Neuronal stem cell (in vitro differentiated cells): ENCODE measurements at regions not wholly inside any gene's neighbourhood (a gene's known extent, or its start where the extent isn't known, plus 50 kb on each side); places are given as distances from the start of the nearest gene placed in this dataset.
A peak's percentile ranks its signal among the peaks of the same experiment; 100 is the strongest.

Source experiments
- DNase-seq: peaks from one replicate; pipeline ENCODE4 v3.0.0-alpha.2; 2013; ENCODE audit warnings: low spot score
- H2AFZ ChIP-seq: one replicate; pipeline ENCODE4 v1.6.1; 2013; ENCODE audit warnings: mild to moderate bottlenecking, low read length, inconsistent platforms
- H2AK5ac ChIP-seq: 2 replicates; pipeline ENCODE4 v1.6.1; 2013; ENCODE audit warnings: low read depth, mild to moderate bottlenecking, inconsistent platforms, low read length, moderate library complexity, mixed read lengths
- H2BK120ac ChIP-seq: 2 replicates; pipeline ENCODE4 v1.6.1; 2013; ENCODE audit warnings: low read depth, mild to moderate bottlenecking, inconsistent platforms, low read length, moderate library complexity, mixed read lengths
- H2BK12ac ChIP-seq: one replicate; pipeline ENCODE4 v1.6.1; 2013; ENCODE audit warnings: low read length, inconsistent platforms
- H2BK15ac ChIP-seq: 2 replicates; pipeline ENCODE4 v1.6.1; 2013; ENCODE audit warnings: mild to moderate bottlenecking, low read length, inconsistent platforms, mixed read lengths
- H2BK5ac ChIP-seq: one replicate; pipeline ENCODE4 v1.6.1; 2013; ENCODE audit warnings: inconsistent platforms, mild to moderate bottlenecking, low read length, moderate library complexity
- H3K14ac ChIP-seq: one replicate; pipeline ENCODE4 v1.6.1; 2013; ENCODE audit warnings: low read length, inconsistent platforms
- H3K18ac ChIP-seq: 2 replicates; pipeline ENCODE4 v1.6.1; 2013; ENCODE audit warnings: low read length, inconsistent platforms
- H3K23ac ChIP-seq: 2 replicates; pipeline ENCODE4 v1.6.1; 2013; ENCODE audit warnings: low read depth, mild to moderate bottlenecking, mixed read lengths, low read length, inconsistent platforms; ENCODE audit not compliant: poor library complexity
- H3K27ac ChIP-seq: replicated peaks from 3 replicates; pipeline ENCODE4 v1.5.1; 2013; ENCODE audit warnings: low read length, inconsistent platforms
- H3K27me3 ChIP-seq, 3 experiments: 2 replicates each; pipeline ENCODE4 v1.6.1; 2013; ENCODE audit warnings: low read length in 3 of 3, mild to moderate bottlenecking in 2 of 3, inconsistent platforms in 1 of 3, low read depth in 1 of 3, mixed read lengths in 1 of 3, moderate library complexity in 1 of 3; ENCODE audit not compliant: control insufficient read depth in 3 of 3, insufficient read depth in 3 of 3
- H3K36me3 ChIP-seq, 2 donors: replicated peaks in 1 of 2; 2 replicates each; pipeline ENCODE4 v1.6.1; 2013; ENCODE audit warnings: low read length in 2 of 2; ENCODE audit not compliant: control insufficient read depth in 2 of 2, insufficient read depth in 2 of 2
- H3K4ac ChIP-seq: 2 replicates; pipeline ENCODE4 v1.6.1; 2013; ENCODE audit warnings: inconsistent platforms, mild to moderate bottlenecking, low read length, moderate library complexity
- H3K4me1 ChIP-seq, 2 donors: 1 replicate in 1 of 2; 2 replicates in 1 of 2; pipeline ENCODE4 v1.6.1; 2013; ENCODE audit warnings: low read length in 2 of 2, low read depth in 1 of 2; ENCODE audit not compliant: control insufficient read depth in 2 of 2, insufficient read depth in 1 of 2
- H3K4me2 ChIP-seq: one replicate; pipeline ENCODE4 v1.6.1; 2013; ENCODE audit warnings: mild to moderate bottlenecking, low read length, inconsistent platforms; ENCODE audit not compliant: insufficient read depth, poor library complexity, severe bottlenecking
- H3K4me3 ChIP-seq, 2 donors: 2 replicates each; pipeline ENCODE4 v1.5.1; 2013; ENCODE audit warnings: low read length in 2 of 2, mild to moderate bottlenecking in 2 of 2, inconsistent platforms in 1 of 2, moderate library complexity in 1 of 2
- H3K79me1 ChIP-seq: one replicate; pipeline ENCODE4 v1.6.1; 2013; ENCODE audit warnings: low read depth, mild to moderate bottlenecking, inconsistent platforms, low read length, moderate library complexity
- H3K9ac ChIP-seq: one replicate; pipeline ENCODE4 v1.6.1; 2013; ENCODE audit warnings: mild to moderate bottlenecking, low read depth, low read length, inconsistent platforms; ENCODE audit not compliant: poor library complexity
- H3K9me3 ChIP-seq, 2 donors: replicated peaks in 1 of 2; 2 replicates each; pipeline versions ENCODE3 to v1.6.1; 2013; ENCODE audit warnings: low read length in 2 of 2, mild to moderate bottlenecking in 2 of 2, inconsistent platforms in 1 of 2, low read depth in 1 of 2, mixed read lengths in 1 of 2, moderate library complexity in 1 of 2; ENCODE audit not compliant: control insufficient read depth in 2 of 2, insufficient read depth in 1 of 2
- H4K8ac ChIP-seq: one replicate; pipeline ENCODE4 v1.6.1; 2013; ENCODE audit warnings: low read depth, mild to moderate bottlenecking, inconsistent platforms, low read length, moderate library complexity
- H4K91ac ChIP-seq: one replicate; pipeline ENCODE4 v1.6.1; 2013; ENCODE audit warnings: low read length, low read depth, mild to moderate bottlenecking, inconsistent platforms; ENCODE audit not compliant: poor library complexity
- WGBS, 2 donors: extraction: QIAGEN DNeasy Blood & Tissue Kit; methylation state at CpG; one replicate each; pipeline ENCODE4 v1.1.7; 2013; ENCODE audit warnings: missing lambda C conversion rate in 2 of 2, mixed read lengths in 1 of 2; ENCODE audit not compliant: insufficient read length in 2 of 2, insufficient replicate concordance in 1 of 2; ENCODE audit errors: extremely low coverage in 2 of 2; 5-methylcytosine and 5-hydroxymethylcytosine counted together

DNA sequence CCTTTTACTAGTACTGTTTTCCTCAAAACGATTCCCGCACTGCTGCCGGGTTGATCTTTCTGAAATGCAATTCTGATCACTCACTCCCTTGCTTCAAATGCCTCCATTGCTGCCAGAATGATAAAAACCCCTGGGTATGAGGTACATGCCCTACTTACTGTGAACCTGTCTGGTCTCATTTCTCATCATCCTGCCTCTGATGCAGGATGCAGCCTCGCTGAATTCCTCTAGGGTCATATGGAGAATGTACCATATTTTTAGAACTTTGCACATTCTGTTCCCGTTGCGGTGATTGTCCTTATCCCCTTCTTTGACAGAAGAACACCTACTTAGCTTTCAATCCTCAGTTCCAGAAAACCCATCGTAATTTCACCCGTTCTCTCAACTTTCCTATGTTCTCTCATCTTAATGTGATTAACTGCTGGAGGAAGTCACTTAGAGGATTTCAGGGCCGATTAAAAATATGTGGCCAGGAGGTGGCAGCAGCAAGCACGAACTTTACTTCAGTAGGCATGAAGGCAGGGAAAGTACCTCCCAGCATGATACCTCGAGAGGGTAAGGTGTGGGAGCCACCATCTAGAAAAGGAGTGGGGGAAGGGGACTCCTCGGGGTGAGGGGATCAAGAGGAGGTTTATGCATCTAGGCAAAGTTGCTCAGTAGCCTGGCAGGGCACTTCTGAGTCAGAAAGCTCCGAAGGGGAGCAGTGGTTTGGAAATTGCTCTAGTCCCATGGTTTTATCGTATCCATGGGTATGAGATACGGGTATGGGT lies 361.5 kb upstream of the ZP4 start:
- no peak overlapping the region for H2BK12ac ChIP-seq
- H3K36me3 ChIP-seq, result no peaks in the 10 kb centered on the region
- H2BK5ac ChIP-seq, result no peak overlapping the region
- peaks cover 0 to 6% of the 10 kb centered on the region in 2 donors for H3K4me1 ChIP-seq
- no peaks in the 10 kb centered on the region for H3K27me3 ChIP-seq
- no peak overlapping the region for H4K8ac ChIP-seq
- H3K4me3 ChIP-seq, result no peak overlapping the region
- H3K79me1 ChIP-seq, result no peaks in the 10 kb centered on the region
- H4K91ac ChIP-seq, result no peak overlapping the region
- no peak overlapping the region for H2BK120ac ChIP-seq
- no peak overlapping the region for H3K4ac ChIP-seq
- peak; percentile 14 for DNase-seq
- no peaks in the 10 kb centered on the region for H3K9me3 ChIP-seq
- no peak overlapping the region for H3K14ac ChIP-seq
- no peak overlapping the region for H3K4me2 ChIP-seq
- no peak overlapping the region for H3K9ac ChIP-seq
- H3K18ac ChIP-seq, result no peak overlapping the region
- no peak overlapping the region for H2AFZ ChIP-seq
- no peak overlapping the region for H3K27ac ChIP-seq
- no CpG with 5 or more reads among the region's 15 CpGs for WGBS, 2 donors
- no peak overlapping the region for H2BK15ac ChIP-seq
- no peak overlapping the region for H3K23ac ChIP-seq
- H2AK5ac ChIP-seq, result no peak overlapping the region

GRCh38 chr1:238248356-238248755 lies 357.6 kb upstream of the ZP4 start:
- H3K4me3 ChIP-seq, result no peak overlapping the region
- no peaks in the 10 kb centered on the region for H3K36me3 ChIP-seq
- no peak overlapping the region for H3K4ac ChIP-seq
- H3K79me1 ChIP-seq, result no peaks in the 10 kb centered on the region
- no CpG with 5 or more reads among the region's 3 CpGs for WGBS, 2 donors
- H3K23ac ChIP-seq, result no peak overlapping the region
- H2AFZ ChIP-seq, result no peak overlapping the region
- H3K27me3 ChIP-seq, result no peaks in the 10 kb centered on the region
- no peak for DNase-seq
- no peak overlapping the region for H3K27ac ChIP-seq
- no peaks in the 10 kb centered on the region for H3K4me1 ChIP-seq
- no peak overlapping the region for H3K14ac ChIP-seq
- H3K9ac ChIP-seq, result no peak overlapping the region
- no peak overlapping the region for H4K8ac ChIP-seq
- no peak overlapping the region for H2BK15ac ChIP-seq
- no peak overlapping the region for H2BK5ac ChIP-seq
- no peak overlapping the region for H3K18ac ChIP-seq
- no peak overlapping the region for H2BK120ac ChIP-seq
- H2AK5ac ChIP-seq, result no peak overlapping the region
- no peaks in the 10 kb centered on the region for H3K9me3 ChIP-seq
- H4K91ac ChIP-seq, result no peak overlapping the region
- no peak overlapping the region for H2BK12ac ChIP-seq
- H3K4me2 ChIP-seq, result no peak overlapping the region

- Histone ChIP-seq H3K9me3 (no peaks in the 10 kb centered on the region), H3K27ac (no peak overlapping the region), H3K4me2 (no peak overlapping the region), H2AK5ac (no peak overlapping the region), H3K18ac (no peak overlapping the region), H3K4me1 (no peaks in the 10 kb centered on the region), H2BK12ac (no peak overlapping the region), H3K4ac (no peak overlapping the region), H3K23ac (no peak overlapping the region), H2BK15ac (no peak overlapping the region), H2BK5ac (no peak overlapping the region), H4K8ac (no peak overlapping the region), H3K27me3 (no peaks in the 10 kb centered on the region), H3K4me3 (no peak overlapping the region), H3K36me3 (no peaks in the 10 kb centered on the region), H2BK120ac (no peak overlapping the region), H3K79me1 (no peaks in the 10 kb centered on the region), H3K14ac (no peak overlapping the region), H3K9ac (no peak overlapping the region), H2AFZ (no peak overlapping the region), H4K91ac (no peak overlapping the region)
- no CpG with 5 or more reads among the region's 1 CpG for WGBS, 2 donors
- DNase-seq, result no peak
Measured at GRCh38 chr1:238242181-238242580, 351.5 kb upstream of the ZP4 start.

GRCh38 chr1:238241607-238242006 lies 350.9 kb upstream of the ZP4 start:
- H2BK120ac ChIP-seq, result no peak overlapping the region
- H3K14ac ChIP-seq, result no peak overlapping the region
- H3K9ac ChIP-seq, result no peak overlapping the region
- no peaks in the 10 kb centered on the region for H3K9me3 ChIP-seq
- no peak overlapping the region for H2AFZ ChIP-seq
- H3K18ac ChIP-seq, result no peak overlapping the region
- no peaks in the 10 kb centered on the region for H3K27me3 ChIP-seq
- no peak for DNase-seq
- H3K27ac ChIP-seq, result no peak overlapping the region
- H2BK5ac ChIP-seq, result no peak overlapping the region
- H3K4ac ChIP-seq, result no peak overlapping the region
- no CpG with 5 or more reads among the region's 3 CpGs for WGBS, 2 donors
- no peak overlapping the region for H3K23ac ChIP-seq
- no peak overlapping the region for H2AK5ac ChIP-seq
- no peaks in the 10 kb centered on the region for H3K79me1 ChIP-seq
- H2BK15ac ChIP-seq, result no peak overlapping the region
- no peak overlapping the region for H4K8ac ChIP-seq
- H3K36me3 ChIP-seq, result no peaks in the 10 kb centered on the region
- no peak overlapping the region for H2BK12ac ChIP-seq
- H3K4me1 ChIP-seq, result no peaks in the 10 kb centered on the region
- no peak overlapping the region for H4K91ac ChIP-seq
- no peak overlapping the region for H3K4me2 ChIP-seq
- no peak overlapping the region for H3K4me3 ChIP-seq
